Neural progenitor cell (in vitro differentiated cells): ENCODE measurements at regions not wholly inside any gene's neighbourhood (a gene's known extent, or its start where the extent isn't known, plus 50 kb on each side); places are given as distances from the start of the nearest gene placed in this dataset.

Source experiments
- DNase-seq: peaks from one replicate; pipeline ENCODE4 v3.0.0-alpha.2; 2016; ENCODE audit warnings: low spot score
- H2AFZ ChIP-seq: fragments of 200-600 bp; sonication (generic); replicated peaks from 2 replicates; pipeline ENCODE4 v1.6.1; 2016; ENCODE audit warnings: antibody characterized with exemption
- H3F3A ChIP-seq: fragments of 200-600 bp; sonication (generic); 2 replicates; pipeline ENCODE4 v1.6.1; 2016; ENCODE audit warnings: antibody characterized with exemption, low read depth
- H3K27ac ChIP-seq: fragments of 200-600 bp; sonication (generic); 2 replicates; pipeline ENCODE4 v1.5.1; 2016; ENCODE audit warnings: mild to moderate bottlenecking
- H3K27me3 ChIP-seq: fragments of 200-600 bp; sonication (generic); 2 replicates; pipeline ENCODE4 v1.6.1; 2016; ENCODE audit warnings: mild to moderate bottlenecking, moderate library complexity
- H3K36me3 ChIP-seq: fragments of 200-600 bp; sonication (generic); 2 replicates; pipeline ENCODE4 v1.5.1; 2016
- H3K4me1 ChIP-seq: fragments of 200-600 bp; sonication (generic); 2 replicates; pipeline ENCODE4 v1.6.1; 2016; ENCODE audit warnings: mixed run types
- H3K4me2 ChIP-seq: fragments of 200-600 bp; sonication (generic); 2 replicates; pipeline ENCODE4 v1.6.1; 2016
- H3K4me3 ChIP-seq: fragments of 200-600 bp; sonication (generic); 2 replicates; pipeline ENCODE4 v1.5.1; 2016
- H3K79me2 ChIP-seq: fragments of 200-600 bp; sonication (generic); 2 replicates; pipeline ENCODE4 v1.6.1; 2016; ENCODE audit warnings: low read depth
- H3K9ac ChIP-seq: fragments of 200-600 bp; sonication (generic); 2 replicates; pipeline ENCODE4 v1.6.1; 2016
- H3K9me3 ChIP-seq: fragments of 200-600 bp; sonication (generic); 2 replicates; pipeline ENCODE4 v1.5.1; 2016; ENCODE audit warnings: low read depth
- H4K20me1 ChIP-seq: fragments of 200-600 bp; sonication (generic); 2 replicates; pipeline ENCODE4 v1.6.1; 2016; ENCODE audit warnings: low read depth
- H3K27ac Mint-ChIP-seq: 3 replicates; pipeline ENCODE4 v1.8.0; 2021; ENCODE audit warnings: mixed read lengths
- H3K27me3 Mint-ChIP-seq: 2 replicates; pipeline ENCODE4 v1.8.0; 2022; ENCODE audit warnings: low read depth, mild to moderate bottlenecking, inconsistent platforms, moderate library complexity, mixed read lengths; ENCODE audit not compliant: insufficient read depth
- H3K36me3 Mint-ChIP-seq: 3 replicates; pipeline ENCODE4 v1.8.0; 2021; ENCODE audit warnings: mixed read lengths
- H3K4me1 Mint-ChIP-seq: 3 replicates; pipeline ENCODE4 v1.8.0; 2021; ENCODE audit warnings: mixed read lengths
- H3K4me3 Mint-ChIP-seq: 3 replicates; pipeline ENCODE4 v1.8.0; 2021; ENCODE audit warnings: mild to moderate bottlenecking, moderate library complexity, mixed read lengths
- H3K9me3 Mint-ChIP-seq: 3 replicates; pipeline ENCODE4 v1.8.0; 2020; ENCODE audit warnings: mixed read lengths
- CTCF ChIP-seq: fragments of 200-600 bp; sonication (generic); IDR thresholded peaks from 2 replicates; pipeline ENCODE4 v1.5.1; 2017; ENCODE audit warnings: antibody characterized with exemption, mild to moderate bottlenecking
- EZH2 ChIP-seq: fragments of 200-600 bp; sonication (generic); IDR thresholded peaks from 2 replicates; pipeline ENCODE4 v1.6.1; 2017; ENCODE audit warnings: antibody characterized with exemption, mild to moderate bottlenecking, moderate library complexity
- EZH2phosphoT487 ChIP-seq: fragments of 200-600 bp; sonication (generic); IDR thresholded peaks from 2 replicates; pipeline ENCODE4 v1.6.1; 2017; ENCODE audit warnings: antibody characterized with exemption

GRCh38 chr4:188864741-188865140 lies 725.5 kb downstream of the TRIML1 start:
- H3K4me1 ChIP-seq = no peaks in the 10 kb centered on the region
- Mint-ChIP-seq H3K27me3 (no peaks in the 10 kb centered on the region), H3K36me3 (no peaks in the 10 kb centered on the region), H3K9me3 (peaks cover 5% of the 10 kb centered on the region), H3K27ac (no peak overlapping the region), H3K4me3 (no peak overlapping the region), H3K4me1 (no peaks in the 10 kb centered on the region)
- H4K20me1 ChIP-seq = no peaks in the 10 kb centered on the region
- H3K27ac ChIP-seq = no peak overlapping the region
- no peak overlapping the region for H3K4me2 ChIP-seq
- TF ChIP-seq CTCF (no peak), EZH2 (no peak), EZH2phosphoT487 (no peak)
- H3K9me3 ChIP-seq = peaks cover 3% of the 10 kb centered on the region
- no peak for DNase-seq
- no peaks in the 10 kb centered on the region for H3K27me3 ChIP-seq
- H3K9ac ChIP-seq = no peak overlapping the region
- H3F3A ChIP-seq = no peaks in the 10 kb centered on the region
- H2AFZ ChIP-seq = no peak overlapping the region
- no peaks in the 10 kb centered on the region for H3K79me2 ChIP-seq
- H3K4me3 ChIP-seq = no peak overlapping the region
- H3K36me3 ChIP-seq = no peaks in the 10 kb centered on the region

GRCh38 chr4:188867796-188868195 lies 728.6 kb downstream of the TRIML1 start:
- Mint-ChIP-seq H3K27ac (no peak overlapping the region), H3K4me3 (no peak overlapping the region), H3K27me3 (no peaks in the 10 kb centered on the region), H3K9me3 (no peaks in the 10 kb centered on the region), H3K36me3 (no peaks in the 10 kb centered on the region), H3K4me1 (no peaks in the 10 kb centered on the region)
- Histone ChIP-seq H3K9me3 (no peaks in the 10 kb centered on the region), H3K4me3 (no peak overlapping the region), H3K9ac (no peak overlapping the region), H2AFZ (no peak overlapping the region), H3K27ac (no peak overlapping the region), H3K79me2 (no peaks in the 10 kb centered on the region), H3K4me1 (no peaks in the 10 kb centered on the region), H3K4me2 (no peak overlapping the region), H3K36me3 (no peaks in the 10 kb centered on the region), H3F3A (no peaks in the 10 kb centered on the region), H3K27me3 (no peaks in the 10 kb centered on the region), H4K20me1 (no peaks in the 10 kb centered on the region)
- no peak for DNase-seq
- TF ChIP-seq EZH2phosphoT487 (no peak), EZH2 (no peak), CTCF (no peak)

GRCh38 chr4:188869581-188869980 lies 730.3 kb downstream of the TRIML1 start:
- Histone ChIP-seq H3K36me3 (no peaks in the 10 kb centered on the region), H3K9ac (no peak overlapping the region), H3K4me2 (no peak overlapping the region), H3K79me2 (no peaks in the 10 kb centered on the region), H4K20me1 (no peaks in the 10 kb centered on the region), H3K9me3 (no peaks in the 10 kb centered on the region), H3K27ac (no peak overlapping the region), H3K4me3 (no peak overlapping the region), H2AFZ (peak overlapping the region; percentile 50), H3F3A (no peaks in the 10 kb centered on the region), H3K27me3 (no peaks in the 10 kb centered on the region), H3K4me1 (no peaks in the 10 kb centered on the region)
- no peak for TF ChIP-seq EZH2
- no peaks in the 10 kb centered on the region for H3K36me3 Mint-ChIP-seq
- H3K27me3 Mint-ChIP-seq = no peaks in the 10 kb centered on the region
- no peak for DNase-seq
- H3K4me3 Mint-ChIP-seq = no peak overlapping the region
- no peak overlapping the region for H3K27ac Mint-ChIP-seq
- peaks cover 2% of the 10 kb centered on the region for H3K9me3 Mint-ChIP-seq
- no peaks in the 10 kb centered on the region for H3K4me1 Mint-ChIP-seq

- no peaks in the 10 kb centered on the region for H3K27me3 ChIP-seq
- no peak overlapping the region for H3K4me3 ChIP-seq
- H2AFZ ChIP-seq = no peak overlapping the region
- H3K9me3 Mint-ChIP-seq = peaks cover 2% of the 10 kb centered on the region
- peaks cover 3% of the 10 kb centered on the region for H3K27me3 Mint-ChIP-seq
- H3F3A ChIP-seq = no peaks in the 10 kb centered on the region
- H3K27ac Mint-ChIP-seq = no peak overlapping the region
- DNase-seq = no peak
- H3K9ac ChIP-seq = no peak overlapping the region
- H3K4me1 ChIP-seq = peaks cover 18% of the 10 kb centered on the region
- no peaks in the 10 kb centered on the region for H3K9me3 ChIP-seq
- no peaks in the 10 kb centered on the region for H3K79me2 ChIP-seq
- no peak overlapping the region for H3K4me2 ChIP-seq
- no peaks in the 10 kb centered on the region for H3K36me3 Mint-ChIP-seq
- no peak overlapping the region for H3K27ac ChIP-seq
- no peak for TF ChIP-seq EZH2
- no peak for TF ChIP-seq EZH2phosphoT487
- no peak for TF ChIP-seq CTCF
- no peak overlapping the region for H3K4me3 Mint-ChIP-seq
- H3K36me3 ChIP-seq = no peaks in the 10 kb centered on the region
- H4K20me1 ChIP-seq = no peaks in the 10 kb centered on the region
- peaks cover 3% of the 10 kb centered on the region for H3K4me1 Mint-ChIP-seq
Measured at GRCh38 chr4:188872809-188873208, 733.6 kb downstream of the TRIML1 start.
